Activated T-cell treated with anti-CD3 and anti-CD28 coated beads, Interleukin-2, amount 50 U/mL, for 48 hours (primary cell): ENCODE measurements at regions not wholly inside any gene's neighbourhood (a gene's known extent, or its start where the extent isn't known, plus 50 kb on each side); places are given as distances from the start of the nearest gene placed in this dataset.

ENCODE experiments used
- DNase-seq, 2 experiments: peaks; one replicate each; pipeline ENCODE4 v3.0.0-alpha.2; 2020

DNA sequence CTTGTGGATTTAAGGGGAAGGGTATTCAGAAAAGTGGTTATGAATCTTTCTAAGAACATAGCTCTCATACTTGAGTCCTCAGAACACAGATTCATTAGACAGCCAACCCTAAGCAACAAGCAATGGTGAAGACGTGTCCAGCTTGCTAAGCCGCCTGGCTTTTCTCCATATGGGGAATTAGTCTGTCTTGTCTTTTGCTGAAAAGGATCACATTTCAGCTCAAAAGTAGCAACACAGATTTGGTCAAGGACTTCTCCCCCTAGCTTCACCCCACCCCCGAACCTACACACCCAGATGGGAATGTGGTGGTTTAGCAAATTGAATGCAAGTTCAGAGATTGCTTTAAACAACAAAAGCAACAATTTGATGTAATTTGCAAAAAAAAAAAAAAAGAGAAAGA lies 103.3 kb upstream of the RASGEF1B start:
- DNase-seq: no peak

DNA sequence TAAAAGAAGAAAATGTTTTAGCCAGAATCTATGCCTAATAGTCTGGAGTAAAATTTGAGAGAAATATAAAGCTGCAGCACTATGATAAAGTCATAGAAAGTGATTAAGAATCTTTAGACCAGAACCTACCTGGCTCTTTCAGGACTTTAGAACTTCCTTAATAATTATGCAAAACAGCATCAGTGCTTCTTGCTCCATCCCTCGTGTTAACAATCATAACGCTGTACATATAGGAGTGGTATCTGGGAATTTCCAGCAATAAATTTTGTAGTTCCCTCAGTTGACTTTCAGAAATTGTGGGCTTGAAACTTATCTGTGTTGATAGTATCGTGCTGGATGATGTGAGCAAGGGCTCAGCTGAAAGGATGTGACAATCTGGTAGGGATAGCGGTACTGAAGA lies 102.1 kb upstream of the RASGEF1B start:
- DNase-seq: no peak

DNA sequence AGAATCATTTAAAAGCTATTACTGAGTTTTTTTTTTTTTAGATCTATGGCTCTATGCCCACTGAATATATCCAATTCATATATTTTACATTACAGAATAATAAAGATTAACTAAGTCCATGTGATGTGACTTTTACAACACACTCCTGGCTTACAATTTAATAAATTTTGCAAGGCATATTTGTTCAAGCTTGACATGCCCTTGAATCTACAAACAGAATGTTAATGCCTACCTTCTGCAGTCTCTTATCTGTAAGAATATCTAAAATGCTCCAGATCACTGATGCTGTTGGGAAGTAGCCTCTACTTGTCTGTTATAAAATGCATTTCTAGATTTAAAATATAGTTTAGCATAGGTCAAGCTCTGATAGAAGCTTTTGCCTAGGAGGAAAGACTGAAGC lies 100.7 kb upstream of the RASGEF1B start:
- no peak for DNase-seq

DNA sequence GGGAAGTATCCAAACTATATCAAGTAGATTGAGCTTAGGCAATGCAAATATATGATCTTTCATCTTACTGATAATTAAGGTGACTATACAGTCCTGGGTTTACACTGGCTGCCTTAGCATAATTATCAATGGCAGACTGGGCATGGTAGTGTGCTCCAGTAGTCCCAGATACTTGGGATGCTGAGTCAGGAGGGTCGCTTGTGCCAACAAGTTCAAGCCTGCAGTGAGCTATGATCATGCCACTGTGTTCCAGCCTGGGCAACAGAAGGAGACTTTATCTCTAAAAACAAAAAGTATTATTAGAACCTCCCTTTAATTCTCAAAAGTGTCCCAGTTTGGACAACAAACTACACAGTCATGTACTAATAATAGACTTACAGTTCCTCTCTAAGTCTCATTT lies 99.4 kb upstream of the RASGEF1B start:
- no peak for DNase-seq

DNA sequence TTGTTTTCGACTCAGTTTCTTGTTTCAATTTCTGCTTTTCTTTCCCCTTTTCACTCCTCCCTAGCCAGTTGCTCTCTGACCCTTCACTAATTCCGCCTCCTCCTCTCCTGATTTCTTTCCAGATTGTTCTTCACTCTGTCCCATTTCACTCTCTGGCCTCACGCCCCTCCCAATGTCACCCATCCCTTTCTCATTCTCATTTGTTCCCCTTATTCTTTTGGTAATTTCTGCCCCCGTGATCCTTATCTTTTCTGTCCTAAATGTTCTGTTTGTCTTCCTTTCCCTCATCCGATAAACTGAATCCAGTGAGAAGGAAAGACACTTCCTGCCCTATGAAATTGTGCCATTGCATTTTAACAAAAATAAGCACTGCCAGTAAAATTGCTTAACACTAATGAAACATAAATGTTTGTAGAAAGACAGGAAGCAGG lies 94.5 kb upstream of the RASGEF1B start:
- no peak for DNase-seq

DNA sequence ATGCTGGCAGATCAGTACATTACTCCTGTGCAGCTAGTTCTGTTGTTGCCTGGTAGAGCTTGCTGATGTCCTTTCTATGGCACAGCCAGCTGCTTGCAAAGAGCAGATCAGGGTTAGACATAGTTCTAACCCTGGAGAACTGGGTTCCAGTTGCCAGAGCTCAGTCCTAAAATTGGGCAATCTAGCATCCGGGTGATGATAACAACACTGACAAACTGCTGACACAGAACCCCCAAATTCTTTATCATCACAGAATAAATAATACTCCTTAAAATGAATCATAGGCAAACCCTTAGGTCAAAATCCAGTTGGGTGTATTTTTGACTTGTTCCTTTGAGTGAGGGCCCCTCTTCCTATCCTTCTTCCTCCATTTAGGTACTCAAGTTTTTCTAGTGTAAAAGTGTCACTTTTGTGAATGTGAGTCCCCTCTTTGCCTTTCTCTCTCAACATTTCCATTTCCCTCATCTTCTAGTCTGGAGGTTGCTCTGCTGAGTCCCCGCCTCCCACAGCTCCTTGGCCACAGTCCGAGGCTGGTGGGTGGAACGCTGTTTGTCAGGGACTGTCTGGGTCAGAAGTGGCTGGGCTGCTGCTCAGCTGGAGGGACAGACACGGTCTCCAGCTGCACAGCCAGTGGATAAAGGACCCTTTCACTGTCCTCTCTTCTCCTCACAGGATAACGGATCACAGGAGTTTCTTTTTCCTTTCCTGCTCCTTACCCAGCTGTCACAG lies 93.6 kb upstream of the RASGEF1B start:
- no peak for DNase-seq

DNA sequence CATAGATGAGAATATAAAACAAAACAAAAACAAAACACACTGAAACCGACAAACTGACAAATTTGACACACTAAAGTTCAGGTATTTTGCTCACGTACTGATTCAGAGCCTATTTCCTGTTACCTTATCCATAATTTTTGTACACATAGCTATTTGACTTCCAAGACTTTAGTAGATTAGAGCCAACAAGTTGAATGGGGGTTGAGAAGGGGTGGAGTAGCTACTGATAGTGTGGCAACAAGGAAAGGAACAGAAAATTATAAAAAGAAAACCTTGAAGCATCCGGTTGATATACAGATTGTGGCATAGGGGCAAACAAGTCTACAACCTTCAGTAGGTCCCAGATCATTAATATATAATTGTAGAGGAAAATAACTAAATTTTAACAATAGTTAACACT lies 92.3 kb upstream of the RASGEF1B start:
- DNase-seq: no peak

DNA sequence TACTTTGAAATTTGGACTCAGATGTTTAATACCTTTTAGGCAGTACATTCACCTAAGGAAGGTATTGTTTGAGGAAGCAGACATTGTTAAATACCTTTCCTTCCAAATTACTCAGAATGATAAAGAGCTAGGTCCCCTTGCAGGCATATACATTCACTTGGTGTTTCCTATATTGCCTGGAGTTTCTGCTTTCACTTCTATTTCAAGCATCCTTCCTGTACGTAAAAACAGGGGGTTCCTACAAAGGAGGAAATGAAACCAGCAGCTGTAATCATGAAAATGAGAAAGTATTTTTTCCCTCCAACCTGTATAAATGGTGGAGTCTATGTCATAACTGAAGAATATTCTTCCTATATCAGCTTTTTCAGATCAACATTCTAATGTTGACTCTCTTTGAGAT lies 90.4 kb upstream of the RASGEF1B start:
- no peak for DNase-seq

DNA sequence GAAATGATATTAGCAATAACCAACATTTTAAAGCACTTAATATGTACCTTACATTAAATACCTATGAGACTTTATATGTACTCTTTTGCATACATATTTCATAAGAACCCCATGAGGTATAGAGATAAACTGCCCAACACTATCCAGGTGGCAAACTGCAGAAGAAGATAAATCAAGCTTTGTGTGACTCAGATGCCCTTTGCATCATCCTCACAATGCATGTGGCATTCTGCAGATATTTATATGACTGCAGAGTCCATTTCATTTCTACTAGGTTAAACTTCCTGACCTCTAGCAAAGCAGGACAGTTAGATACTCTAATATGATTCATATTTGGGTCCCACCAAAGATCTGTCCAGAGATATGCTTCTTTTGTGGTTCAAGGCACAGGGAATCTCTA lies 85.6 kb upstream of the RASGEF1B start:
- no peak for DNase-seq

DNA sequence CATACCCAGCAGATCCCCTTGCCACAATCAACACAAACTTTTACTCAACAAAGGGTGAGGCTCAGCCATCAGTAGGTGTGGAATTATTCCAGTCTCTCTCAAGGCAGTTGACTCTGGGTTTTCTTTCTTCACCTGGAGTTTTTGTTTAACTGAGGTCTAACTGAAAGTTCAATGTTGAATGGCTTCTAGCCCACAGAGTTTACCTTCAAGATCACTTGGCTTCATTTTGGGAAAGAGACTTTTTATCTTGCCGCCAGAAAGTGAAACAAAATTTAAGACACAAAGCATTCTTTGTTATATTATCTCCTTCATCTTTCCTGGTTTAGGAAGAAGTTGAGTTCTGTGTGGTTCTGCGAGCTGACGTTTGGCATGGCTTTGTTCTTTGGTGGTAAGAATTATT lies 83.8 kb upstream of the RASGEF1B start:
- DNase-seq: no peak

DNA sequence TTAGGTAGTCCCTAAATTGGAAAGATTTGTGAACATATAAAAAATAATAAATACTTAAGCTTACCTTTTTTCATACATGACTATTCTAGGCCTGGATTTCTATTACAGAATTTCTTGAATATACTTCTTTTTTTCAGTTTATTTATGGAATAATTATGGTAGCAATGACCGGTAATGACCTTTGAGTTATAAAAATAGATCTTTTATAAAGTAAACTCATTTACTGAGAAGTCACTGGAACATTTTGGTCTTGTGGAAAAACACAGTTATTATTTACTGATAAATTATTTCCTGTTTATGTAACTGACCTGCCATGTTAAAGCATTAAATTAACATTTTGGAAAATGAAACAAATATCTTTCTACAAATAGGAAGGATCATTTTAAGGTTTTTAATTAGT lies 80.4 kb upstream of the RASGEF1B start:
- no peak for DNase-seq

DNA sequence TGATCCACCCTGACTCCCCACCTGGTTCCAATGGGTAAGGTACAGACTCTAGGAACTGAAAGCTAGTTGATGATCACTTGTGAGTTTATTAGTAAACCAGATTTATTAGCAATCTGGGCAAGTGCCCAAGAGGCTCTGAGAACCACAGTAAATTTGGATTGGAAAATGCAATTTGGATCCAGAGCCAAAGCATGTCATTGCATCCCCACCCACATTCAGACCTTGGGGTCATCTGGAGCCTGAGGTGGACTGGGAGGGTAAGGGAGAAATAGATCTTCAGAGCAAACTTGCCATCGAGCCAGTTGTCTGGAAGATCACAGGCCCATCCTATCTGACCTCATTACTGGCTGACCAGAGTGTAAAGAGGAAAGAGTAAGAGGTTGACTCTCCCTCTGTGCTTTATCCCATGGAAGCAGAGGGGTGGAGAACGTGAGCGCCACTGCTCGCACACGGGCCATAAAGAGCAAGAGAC lies 78.7 kb upstream of the RASGEF1B start:
- DNase-seq: no peak

DNA sequence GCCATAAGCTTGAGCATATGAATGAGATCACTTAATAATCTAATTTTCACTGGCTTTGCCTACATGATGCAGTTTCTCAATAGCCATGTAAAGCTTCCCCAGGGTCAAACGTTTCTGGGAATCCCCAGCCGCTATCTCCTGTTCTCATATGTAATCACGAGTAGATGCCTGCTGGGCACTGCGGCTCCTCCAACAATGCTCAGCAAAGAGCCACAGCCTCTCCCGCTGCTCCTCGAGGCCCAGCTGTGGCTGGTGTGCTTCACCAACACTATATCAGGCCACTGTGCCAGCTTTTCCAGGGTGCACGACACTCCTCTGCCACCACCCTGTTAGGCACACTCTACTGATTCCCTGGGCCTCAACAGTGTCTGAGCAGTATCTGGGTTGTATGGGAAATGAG lies 78.3 kb upstream of the RASGEF1B start:
- DNase-seq: no peak

DNA sequence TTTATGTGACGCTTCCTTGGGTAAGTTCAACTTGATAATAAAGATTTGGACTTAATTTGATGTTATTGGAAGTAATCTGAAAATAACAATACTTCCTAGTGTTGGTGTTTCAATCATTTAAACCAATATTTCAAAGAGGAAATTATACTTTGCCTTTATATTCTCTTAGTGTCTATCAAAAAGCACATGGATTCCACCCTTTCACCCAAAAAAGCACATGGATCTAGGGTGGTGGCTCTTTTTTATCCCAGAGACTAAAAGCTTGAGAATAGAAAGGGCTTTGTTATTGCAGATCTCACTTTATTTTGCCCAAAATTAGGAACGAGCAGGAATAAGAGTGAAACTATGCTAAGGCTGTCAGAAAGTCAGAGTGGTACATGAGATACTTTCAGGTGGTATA lies 75.1 kb upstream of the RASGEF1B start:
- no peak for DNase-seq

DNA sequence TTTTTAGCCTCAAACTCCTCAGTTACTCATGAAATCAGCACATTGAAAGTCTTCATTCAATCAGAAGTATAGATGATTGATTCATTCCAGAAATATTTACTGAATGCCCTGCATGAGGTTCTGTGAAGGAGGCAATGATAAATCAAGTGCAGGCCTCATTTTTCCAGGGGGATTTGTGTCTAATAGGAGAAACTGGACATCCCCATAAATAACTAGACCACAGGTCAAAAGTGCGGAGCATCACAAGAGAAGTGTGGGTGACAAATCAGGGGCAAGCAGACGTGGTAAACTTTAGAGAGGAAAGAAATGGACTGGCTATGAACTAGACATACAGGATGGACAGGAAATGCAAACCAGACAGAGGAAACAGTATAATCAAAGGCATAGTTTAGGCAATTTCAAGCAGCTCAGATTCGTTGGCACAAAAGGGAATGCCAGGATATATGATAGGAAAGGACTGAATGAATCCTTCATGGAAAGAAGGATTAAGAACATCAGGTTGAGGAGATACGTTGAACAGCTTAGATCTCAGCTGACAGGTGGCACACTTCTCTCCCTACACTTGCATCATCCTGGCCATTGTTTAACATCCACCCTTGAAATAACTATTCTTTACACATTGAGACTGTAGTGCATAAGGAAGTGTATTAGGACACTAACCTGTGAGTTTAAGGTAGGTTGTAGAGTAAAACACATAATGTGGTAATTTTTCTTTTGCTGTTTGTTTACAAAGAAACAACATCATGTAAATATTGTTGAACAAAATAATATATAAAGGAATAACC lies 69.6 kb upstream of the RASGEF1B start:
- DNase-seq: no peak

DNA sequence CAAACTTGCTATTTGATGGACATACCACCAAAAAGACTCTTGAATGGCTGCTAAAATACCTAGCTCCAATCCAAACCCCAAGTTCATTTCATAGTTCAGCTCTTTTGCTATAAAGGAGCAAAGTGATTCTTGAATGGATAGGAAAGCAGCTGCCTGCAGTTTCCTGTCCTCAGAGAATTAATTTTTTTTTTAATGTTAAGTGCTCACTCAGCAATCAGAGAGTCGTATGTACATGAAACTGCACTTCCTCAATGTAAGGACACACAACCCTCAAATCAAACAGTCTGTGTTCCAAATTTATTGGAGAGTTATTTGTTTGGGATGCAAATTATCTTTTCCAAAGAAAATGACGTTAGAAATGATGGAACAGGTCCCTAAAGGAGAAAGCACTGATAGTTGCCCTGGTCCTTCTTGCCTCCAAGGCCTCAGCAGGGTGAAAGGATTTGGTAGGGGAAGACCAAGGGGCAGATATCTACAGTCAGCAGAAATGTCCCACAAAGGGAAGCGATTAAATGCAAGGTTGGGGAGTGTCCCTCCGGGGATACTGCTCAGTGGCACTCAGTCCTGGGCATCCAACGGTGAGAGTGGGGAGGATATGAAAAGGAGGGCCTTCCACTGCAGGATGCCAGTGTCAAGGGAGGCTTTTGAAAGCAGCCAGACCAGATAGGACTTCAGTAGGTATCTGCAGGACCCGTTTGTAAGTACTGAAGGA lies 67.2 kb upstream of the RASGEF1B start:
- DNase-seq: no peak

DNA sequence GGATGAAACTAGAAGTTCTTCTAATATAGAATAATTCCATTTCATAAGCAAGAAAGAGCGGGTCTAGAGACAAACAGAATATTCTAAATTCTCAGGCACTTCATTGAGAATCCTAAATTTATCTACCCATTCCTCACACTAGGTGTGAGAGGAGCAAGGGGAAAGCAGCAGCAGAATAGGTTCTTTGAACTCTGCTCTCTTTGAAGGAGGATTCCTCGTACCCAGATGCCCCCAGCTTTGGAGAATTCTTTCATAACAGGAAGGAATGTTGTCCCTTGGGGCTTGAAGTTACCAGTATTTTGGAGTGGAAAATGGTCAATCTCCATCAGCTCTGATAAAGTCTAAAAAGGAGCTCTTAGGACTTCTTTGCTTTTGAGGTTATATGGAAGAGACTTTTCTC lies 59.7 kb upstream of the RASGEF1B start:
- DNase-seq: no peak

DNA sequence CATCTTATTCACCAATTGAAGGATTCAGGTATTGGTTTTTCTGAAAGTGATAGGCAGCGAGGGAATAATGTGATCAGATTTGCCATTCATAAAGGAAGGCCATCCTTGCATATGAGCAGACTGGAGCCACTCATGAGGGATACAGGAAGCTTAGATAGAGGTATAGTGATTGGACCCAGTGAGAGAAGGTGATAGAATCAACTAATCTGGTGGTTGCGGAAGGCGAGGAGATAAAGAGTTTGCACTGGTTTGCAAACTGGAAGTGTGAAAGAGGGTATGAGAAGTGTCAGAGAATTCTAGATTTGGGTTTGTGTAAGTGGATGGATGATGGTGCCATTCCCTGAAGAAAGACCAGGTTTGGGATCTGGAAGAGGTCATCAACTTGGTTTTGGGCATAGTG lies 57.3 kb upstream of the RASGEF1B start:
- no peak for DNase-seq

DNA sequence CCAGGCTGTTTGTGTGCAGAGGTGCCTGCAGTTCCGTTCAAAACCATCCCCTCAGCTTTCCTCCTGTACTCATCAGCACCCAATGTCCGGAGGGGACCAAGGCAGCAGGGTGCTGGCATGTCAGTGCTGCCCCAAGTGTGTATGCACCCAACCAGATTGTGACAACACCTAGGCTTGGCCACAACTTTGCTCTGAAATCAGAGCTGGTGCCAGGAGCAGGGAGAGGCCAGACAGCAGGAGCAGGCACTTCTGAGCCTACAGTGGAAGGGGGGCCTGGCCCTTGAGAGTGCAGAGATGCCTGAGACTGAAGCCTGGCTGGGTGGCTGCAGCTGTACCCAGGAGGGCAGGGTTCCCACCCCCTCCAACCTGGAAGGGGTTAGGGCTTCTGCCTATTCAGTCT lies 56.5 kb upstream of the RASGEF1B start:
- no peak for DNase-seq

DNA sequence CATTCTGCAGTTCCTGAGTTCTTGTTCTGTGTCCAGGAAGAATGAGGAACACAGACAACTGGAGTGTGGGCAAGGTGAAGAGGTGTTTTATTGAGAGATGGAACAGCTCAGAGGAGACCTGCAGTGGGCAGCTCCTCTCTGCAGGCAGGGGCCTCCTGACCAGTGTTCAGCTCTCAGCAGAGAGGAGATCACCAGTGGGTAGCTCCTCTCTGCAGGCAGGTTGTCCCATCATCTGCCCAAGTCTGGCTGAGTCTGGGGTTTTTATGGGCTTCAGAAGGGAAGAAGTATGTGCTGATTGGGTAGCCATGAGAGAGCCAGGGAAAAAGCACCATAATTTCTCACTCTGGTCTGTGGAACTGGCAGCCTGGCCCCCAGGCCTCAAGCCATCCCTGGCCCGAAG lies 56.0 kb upstream of the RASGEF1B start:
- DNase-seq: no peak

DNA sequence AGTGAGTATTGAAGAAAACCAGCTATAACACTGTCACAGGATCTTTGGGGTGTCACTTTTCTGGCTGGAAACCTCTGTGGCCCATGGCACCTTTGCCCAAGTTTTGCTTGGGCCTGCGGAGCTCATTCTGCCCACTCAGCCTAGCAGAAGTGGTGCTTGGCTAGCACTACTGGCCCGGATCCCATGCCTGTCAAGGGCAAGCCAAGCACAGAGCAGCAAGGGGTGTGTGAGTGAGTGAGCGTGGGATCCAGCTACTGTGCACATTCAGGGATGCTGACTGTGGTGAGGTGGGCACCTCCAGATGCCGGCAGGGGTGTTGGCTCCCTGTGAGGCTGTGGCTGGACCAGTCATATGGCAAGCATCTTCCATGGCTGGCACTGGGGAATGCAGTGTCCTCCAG lies 55.4 kb upstream of the RASGEF1B start:
- no peak for DNase-seq

DNA sequence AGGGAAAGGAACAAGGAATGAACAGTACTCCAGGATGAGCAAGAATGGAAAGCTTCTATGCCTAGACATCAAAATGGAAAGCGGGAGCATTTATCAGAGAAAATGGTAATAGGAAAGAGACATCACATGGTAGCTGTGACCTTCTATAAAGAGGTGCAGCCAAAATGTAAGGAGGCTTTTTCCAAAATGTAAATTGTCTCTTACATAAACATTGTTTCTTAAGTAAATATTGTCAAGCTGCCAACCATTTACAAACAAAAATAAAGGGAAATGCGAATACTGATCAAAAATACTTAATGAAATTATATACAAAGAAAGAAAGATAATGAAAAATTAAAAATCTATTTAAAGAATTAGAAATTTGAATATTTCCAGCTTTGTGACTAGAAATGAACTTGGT lies 55.0 kb upstream of the RASGEF1B start:
- DNase-seq: no peak

DNA sequence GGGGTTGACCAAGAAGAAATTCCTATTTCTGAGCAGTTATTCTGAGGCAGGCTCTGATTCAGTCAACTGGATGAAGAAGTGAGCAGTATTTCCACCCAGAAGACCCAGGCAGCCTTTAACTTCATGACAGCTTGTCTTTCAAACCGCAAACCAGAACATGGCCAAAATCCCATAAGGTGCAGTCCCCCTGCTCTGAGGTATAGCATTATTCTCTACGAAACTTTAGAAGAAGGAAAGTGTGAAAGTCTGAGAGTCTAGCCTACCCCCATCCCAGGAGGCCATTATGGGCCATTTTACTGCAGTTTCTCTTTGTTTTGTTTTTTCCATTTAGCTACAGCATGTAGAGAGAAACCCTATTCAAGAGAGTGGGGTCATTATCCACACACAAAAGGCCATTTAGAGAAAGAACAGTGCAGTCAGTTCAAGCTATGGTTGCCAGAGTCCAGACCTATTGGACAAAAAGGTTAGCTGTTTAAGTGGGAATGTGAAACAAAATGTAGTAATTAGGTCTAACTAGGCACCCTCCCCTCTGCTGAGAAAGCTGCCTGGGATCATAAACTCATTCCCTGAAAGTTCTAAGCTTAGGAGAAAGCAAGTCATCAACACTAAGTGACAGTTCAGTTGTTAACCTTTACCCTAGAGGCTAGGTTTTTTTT lies 52.1 kb upstream of the RASGEF1B start:
- no peak for DNase-seq
